Raji (cell line): ENCODE measurements at regions not wholly inside any gene's neighbourhood (a gene's known extent, or its start where the extent isn't known, plus 50 kb on each side); places are given as distances from the start of the nearest gene placed in this dataset.

Source experiments
- POLR2A ChIP-seq: IDR thresholded peaks from 2 replicates; pipeline ENCODE4 v1.6.1; 2011; ENCODE audit warnings: low read depth, low read length, control low read depth; ENCODE audit not compliant: insufficient read depth

DNA sequence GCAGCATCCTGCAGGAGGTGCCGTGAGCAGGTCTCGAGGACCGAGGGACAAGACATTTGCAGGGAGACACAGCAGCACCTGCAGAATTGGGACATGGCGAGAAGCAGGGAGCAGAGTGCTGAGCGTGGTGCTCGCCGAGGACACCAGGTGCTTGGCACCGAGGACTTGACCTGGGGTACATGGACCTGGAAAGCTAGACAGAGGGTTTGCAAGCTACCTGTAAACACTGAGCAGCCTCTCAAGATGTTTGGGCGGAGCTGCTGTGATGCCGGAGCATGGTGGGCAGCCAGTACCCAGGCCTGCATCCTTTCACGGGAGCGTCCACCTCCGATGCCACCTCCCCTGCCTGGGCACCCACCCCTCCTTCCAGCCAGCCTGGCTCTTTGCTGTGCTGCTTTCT, 773.2 kb downstream of the TBC1D22A start:
- TF ChIP-seq POLR2A, result no peak

DNA sequence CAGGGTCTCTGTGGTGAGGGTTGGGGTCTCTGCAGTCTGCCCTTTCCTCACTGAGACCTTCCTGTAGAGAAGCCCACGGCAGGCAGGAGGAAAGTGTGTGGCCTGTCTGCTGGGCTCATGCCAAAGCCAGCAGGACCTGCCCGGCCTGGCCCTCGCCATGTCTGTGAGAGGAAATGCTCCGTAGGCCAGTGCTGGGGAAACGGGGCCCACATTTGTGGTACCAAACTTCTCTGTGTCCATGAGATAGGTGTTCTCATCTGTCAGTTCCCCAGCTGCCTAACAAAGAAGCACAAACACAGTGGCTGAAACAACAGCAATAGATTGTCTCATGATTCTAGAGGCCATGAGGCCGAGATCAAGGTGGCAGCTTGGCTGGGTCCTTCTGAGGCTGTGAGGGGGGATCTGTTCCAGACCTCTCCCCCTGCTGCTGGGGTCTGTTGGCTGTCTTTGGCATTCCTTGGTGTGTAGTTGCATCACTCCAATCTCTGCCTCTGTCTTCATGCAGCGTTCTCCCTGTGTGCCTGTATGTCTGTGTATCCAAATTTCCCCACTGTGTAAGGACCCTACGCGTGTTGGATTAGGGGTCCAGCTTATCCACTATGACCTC, 772.5 kb downstream of the TBC1D22A start:
- no peak for TF ChIP-seq POLR2A

DNA sequence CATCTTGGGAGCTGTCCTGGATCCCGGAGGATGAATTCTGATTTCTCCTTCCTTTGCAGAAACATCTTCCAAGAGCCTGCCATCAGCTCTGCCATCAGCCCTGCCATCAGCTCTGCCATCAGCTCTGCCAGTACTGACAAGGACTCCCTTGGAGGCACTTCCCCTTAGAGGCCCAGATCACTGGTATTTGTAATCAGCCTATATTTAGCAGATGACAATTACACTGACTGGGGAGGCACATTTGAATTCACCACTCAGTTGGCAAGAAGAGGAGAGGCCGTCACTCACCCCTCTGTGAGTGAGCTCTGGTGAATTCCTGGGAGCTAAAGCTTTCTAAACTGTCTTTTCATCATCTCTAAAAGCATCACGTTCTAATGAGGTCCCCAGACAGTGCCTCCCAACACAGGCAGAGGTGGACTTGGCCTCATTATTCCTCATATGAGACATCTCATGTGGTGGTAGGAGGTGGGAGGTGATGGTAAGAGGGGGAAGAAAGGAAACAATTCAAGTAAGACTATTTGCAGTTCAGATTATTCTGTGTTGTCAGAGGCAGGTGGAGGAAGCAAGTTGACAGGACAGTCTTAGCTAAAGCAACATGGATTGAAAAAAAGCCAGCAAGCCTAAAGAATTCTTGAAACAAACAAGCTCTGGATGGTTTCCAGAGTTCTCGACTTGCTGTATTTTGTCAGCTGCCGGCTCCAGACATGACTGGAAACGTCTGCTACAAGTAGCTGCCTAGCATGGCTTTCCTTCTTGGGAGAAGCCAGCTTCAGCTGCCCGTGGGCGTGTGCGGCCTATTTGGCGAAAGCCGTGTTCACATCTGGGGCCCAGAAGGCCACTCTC, 771.7 kb downstream of the TBC1D22A start:
- no peak for TF ChIP-seq POLR2A

DNA sequence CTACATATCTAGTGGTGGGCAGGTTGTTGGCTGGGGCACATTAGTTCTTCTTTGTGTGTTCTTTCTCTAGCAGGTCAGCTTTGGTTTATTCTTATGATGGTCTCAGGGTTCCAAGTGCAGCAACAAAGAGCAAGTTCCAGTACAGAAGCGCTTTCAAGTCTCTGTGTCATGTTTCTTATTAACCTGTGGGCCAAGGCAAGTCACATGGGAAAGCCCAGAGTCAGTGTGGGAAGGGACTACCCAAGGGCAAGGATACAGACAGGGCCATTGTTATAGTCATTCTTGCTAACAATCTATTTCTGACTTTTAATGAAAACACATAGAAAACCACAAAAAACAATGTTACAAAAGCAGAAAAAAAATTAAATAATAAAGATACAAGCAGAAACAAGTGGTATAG, 754.6 kb downstream of the TBC1D22A start:
- TF ChIP-seq POLR2A, result no peak

DNA sequence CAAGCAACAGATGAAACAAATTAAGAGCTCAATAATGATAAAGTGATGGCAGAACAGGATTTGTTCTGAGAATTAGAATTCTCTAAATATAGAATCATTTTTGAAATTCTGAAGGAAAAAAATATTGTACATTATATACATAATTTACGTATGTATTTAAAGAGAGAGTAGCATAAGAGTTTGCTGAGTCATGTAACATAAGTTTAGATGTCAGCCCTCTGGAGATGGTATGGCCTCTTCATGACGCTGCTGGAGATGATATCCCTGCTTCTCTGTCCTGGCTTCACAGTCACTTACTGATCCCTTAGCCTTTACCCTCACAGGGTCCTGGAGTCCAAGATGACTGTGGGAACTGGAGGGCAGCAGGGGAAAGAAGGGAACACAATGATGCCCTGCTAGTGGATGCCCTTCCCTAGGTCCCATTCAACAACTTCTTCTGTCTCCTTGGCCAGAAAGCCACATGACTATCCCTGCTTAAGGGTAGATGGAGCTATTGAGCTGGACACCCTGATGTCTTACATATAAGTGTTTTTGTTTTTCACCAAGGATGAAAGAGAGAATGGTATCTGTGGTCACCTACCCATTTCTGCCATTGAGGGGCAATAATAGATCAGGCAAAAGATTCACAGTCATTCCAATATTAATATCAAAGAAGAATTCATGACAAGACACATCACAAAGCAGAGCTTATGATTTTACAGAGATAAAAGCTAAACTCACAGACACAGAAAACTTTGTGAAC, 753.1 kb downstream of the TBC1D22A start:
- TF ChIP-seq POLR2A, result no peak

DNA sequence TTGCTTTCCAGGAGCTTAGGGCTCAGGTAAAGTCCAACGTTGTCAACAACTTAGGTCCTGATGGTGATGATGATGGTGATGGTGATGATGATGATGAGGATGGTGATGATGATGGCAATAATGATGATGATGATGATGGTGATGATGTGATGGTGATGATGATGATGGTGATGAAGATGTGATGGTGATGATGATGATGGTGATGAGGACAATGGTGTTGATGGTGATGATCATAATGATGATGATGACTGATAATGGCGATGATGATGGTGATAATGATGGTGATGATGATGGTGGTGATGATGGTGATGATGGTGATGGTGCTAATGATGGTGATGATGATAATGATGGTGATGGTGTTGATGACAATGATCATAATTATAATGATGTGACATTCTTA, 750.2 kb downstream of the TBC1D22A start:
- TF ChIP-seq POLR2A, result no peak

DNA sequence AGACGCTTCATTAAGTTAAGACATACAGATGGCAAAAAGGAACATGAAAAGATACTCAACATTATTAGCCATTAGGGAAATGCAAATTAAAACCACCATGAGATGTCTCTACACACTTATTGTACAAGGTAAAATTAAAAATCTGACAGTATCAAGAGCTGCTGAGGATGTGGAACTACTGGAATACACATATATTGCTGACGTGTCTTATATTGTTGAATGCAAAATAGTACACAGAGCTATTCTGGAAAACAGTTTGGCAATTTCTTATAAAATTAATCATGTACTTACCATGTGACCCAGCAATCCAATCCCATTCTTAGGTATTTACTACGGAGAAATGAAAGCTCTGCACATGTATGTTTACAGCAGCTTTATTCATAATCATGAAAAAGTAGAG, 742.5 kb downstream of the TBC1D22A start:
- TF ChIP-seq POLR2A, result no peak

DNA sequence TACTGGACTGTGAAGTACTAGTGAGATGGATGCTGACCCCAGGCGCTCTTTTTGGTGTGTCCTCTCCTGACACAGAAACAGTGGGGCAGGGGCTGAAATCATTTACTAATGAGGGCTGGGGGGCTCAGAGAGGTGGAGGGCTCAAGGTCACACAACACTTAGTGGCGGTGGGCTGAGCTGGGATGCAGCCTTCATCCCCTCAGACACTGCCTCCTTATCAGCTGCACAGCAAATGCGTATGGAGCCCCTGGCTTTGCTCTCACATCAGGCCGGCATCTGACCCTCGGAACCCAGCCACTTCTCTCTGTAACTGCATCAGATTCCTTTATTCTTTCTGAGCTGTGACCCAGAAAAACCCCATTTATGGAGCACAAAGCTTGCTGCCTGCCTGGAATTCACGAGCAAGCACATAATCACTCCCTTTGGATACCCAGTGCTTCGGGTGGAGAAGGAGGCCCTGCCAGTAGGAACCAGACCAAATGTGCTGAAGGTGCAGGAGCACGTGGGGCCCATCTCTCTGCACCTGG, 736.6 kb downstream of the TBC1D22A start:
- no peak for TF ChIP-seq POLR2A

DNA sequence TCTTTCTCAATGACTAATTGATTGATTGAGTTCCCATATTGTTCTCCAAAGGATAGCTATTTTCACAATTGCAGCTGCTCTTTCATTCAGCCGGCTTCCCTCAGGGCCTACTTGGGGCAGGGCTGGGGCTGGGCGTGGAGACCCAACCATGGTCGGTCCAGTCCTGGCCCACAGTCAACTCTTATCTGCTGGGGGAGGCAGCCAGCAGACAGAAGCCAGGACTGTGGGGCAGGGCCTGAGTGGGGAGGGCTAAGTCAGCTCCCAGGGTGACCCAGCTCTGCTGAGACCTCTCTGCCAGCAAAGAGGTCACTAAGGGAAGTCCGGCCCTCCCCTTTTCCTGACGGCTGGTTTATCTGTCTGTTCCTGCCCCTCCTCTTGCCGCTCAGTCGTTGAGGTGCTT, 735.2 kb downstream of the TBC1D22A start:
- TF ChIP-seq POLR2A, result no peak

DNA sequence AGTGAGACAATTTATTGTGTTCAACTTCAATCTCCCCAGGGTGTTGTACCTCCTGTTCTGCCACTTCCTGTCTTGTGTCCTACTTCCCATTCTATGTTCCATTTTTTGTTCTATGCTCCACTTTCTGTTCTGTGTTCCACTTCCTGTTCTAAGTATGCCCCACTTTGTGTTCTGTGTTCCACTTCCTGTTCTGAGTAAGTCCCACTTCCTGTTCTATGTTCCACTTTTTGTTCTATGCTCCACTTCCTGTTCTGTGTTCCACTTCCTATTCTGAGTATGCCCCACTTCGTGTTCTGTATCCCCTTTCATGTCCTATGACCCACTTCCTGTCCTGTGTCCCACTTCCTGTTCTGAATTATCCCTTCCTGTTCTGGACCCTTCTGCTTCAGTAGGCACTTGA, 732.7 kb downstream of the TBC1D22A start:
- TF ChIP-seq POLR2A, result no peak

DNA sequence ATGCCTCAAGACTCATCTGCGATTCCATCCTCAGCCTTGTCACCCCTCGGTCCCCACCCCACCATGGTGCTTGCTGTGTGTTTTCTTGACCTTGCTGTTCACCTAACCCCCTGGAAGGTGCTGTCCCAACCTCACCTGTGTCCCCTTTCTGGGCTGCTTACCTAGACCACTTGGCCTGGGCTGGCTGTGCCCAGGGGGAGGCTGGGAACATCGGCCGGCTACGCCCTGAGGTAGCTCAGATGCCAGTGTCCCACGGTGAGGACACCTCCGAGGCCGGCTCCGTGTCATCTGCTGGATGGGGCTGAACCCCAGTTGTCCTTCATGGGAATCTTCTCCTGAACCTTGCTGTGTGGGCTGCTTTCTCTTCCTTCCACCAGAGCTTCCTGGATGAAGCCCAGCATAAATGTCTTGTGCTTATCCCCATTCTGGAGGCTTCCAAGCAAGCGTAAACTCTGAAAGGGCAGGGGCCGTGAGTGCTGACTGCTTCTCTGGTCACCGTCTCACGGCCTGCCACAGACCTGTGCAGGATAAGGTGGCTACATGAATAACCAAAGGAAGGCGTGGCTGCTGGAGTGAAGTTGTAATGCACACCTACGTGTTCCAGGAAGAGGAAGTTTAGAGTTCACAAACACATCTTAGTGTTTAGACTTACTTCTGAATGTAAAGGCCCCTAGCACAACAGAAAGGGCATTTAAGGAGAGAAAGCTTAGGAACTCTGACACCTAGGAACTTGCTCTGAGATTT, 724.3 kb downstream of the TBC1D22A start:
- no peak for TF ChIP-seq POLR2A

DNA sequence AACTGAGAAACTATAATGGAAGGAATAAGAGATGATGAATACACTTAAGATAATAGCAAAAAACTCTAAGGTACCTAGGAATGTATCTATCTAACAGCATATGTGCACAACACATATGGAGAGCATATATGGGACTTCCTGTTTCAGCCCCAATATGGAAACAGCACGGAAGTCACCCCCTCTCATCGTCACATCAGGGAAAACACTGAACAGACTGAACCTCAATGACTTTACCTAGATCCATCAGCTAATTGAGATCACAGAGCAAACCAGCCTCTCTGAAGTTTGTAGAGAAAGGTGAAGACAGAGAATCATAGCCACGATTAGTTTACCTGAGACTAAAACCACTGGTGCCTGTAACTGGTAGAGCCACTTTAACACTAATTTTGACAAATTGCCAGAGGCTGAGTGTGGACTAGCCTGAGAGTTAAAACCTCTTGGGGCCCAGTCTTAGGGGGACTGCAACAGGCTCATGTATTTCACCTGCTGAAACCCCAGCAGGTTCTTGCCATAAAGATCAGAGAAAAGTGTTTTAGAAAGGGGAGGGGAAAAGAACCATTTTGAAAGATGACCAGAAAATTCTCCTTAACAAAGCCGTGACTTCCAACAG, 722.6 kb downstream of the TBC1D22A start:
- TF ChIP-seq POLR2A, result no peak

DNA sequence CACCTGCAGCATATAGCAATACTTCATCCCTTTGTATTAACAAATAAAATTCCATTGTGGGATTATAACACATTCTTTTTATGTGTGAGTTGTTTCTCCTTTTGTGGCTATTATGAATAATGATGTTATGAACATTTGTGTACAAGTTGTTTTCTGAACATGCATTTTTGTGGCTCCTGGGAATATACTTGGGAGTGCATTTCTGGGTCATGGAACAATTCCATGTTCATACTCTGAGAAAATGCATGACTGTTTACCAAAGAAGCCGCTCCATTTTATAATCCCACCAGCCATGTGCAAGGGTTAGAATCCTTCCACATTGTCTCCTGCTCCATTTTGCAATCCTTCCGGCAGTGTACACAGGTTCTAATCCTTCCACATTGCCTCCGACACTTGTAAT, 713.8 kb downstream of the TBC1D22A start:
- TF ChIP-seq POLR2A, result no peak

DNA sequence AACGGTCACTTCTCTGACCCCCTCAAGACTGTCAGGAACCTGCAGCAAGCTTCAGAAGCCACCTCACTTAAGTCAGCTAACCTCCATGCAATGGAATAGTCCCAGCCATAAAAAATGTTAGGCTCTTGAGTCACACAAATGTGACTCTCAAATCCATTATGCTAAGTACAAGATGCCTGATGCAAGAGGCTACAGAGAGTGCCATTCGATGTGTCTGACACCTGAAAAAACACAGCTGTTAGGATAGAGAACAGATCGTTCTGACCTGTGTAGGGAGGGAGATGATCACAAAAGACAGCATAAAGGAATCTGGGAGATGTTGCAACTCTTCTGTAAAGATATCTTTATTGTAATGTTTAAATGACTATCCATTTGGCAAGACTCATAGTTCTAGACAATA, 712.4 kb downstream of the TBC1D22A start:
- no peak for TF ChIP-seq POLR2A

DNA sequence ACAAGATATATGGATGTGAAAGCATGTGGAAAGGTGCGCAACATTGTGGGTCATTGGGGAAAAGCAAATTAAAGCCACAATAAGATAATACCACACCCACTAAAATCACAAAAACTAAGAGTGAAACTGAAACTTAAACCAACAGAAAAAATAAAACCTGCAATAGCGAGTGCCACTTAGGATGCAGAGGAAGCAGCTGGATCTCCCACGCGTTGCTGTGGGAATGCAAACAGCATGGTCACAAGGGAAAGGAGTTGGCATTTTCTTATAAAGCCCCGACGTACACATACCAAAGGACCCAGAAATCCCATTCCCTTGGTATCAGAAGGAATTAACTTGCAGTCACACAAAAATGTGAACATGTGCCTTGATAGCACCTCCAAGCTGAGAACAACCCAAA, 712.0 kb downstream of the TBC1D22A start:
- TF ChIP-seq POLR2A, result no peak
